Caco-2 (cell line): ENCODE measurements at regions not wholly inside any gene's neighbourhood (a gene's known extent, or its start where the extent isn't known, plus 50 kb on each side); places are given as distances from the start of the nearest gene placed in this dataset.

Source experiments
- BruUV-seq: library from RNA; stranded (reverse); fragments of 400-500 nt; replicated peaks from 2 replicates; lab custom pipeline; 2021; lab: Mats Ljungman, UMichigan
- CTCF ChIA-PET: fragments of 300-600 bp; sonication (Branson Sonifier 250); formaldehyde crosslinking; loops from one replicate; lab custom pipeline; 2022; ENCODE audit warnings: antibody characterized with exemption; lab: Charles Lee
- POLR2A ChIA-PET: fragments of 300-600 bp; sonication (Branson Sonifier 250); formaldehyde crosslinking; loops from one replicate; lab custom pipeline; 2022; ENCODE audit warnings: antibody characterized with exemption; lab: Charles Lee
- DNase-seq, 2 experiments: peaks; one replicate each; pipeline versions ENCODE4 v3.0.0 to v3.0.0-alpha.2; 2020 to 2022
- H3K27me3 ChIP-seq: replicated peaks from 2 replicates; pipeline ENCODE4 v1.6.0; 2011; ENCODE audit warnings: low read length; ENCODE audit not compliant: control insufficient read depth, insufficient read depth
- H3K36me3 ChIP-seq: 2 replicates; pipeline ENCODE4 v1.5.1; 2011; ENCODE audit warnings: low read length; ENCODE audit not compliant: control insufficient read depth, insufficient read depth
- H3K4me1 ChIP-seq: fragments of 250-450 bp; sonication (Bioruptor Pico); 2 replicates; pipeline ENCODE4 v1.5.1; 2020; ENCODE audit warnings: mild to moderate bottlenecking
- H3K4me3 ChIP-seq: 2 replicates; pipeline ENCODE4 v1.5.1; 2011; ENCODE audit warnings: low read depth, mild to moderate bottlenecking, control low read depth, low read length
- H3K9me3 ChIP-seq: fragments of 250-450 bp; sonication (Bioruptor Pico); 2 replicates; pipeline ENCODE4 v1.5.1; 2020; ENCODE audit warnings: mild to moderate bottlenecking, moderate library complexity
- H3K27ac Mint-ChIP-seq: one replicate; pipeline ENCODE4 v1.8.0; 2022; ENCODE audit warnings: mixed read lengths; ENCODE audit not compliant: unreplicated experiment
- H3K27me3 Mint-ChIP-seq: one replicate; pipeline ENCODE4 v1.8.0; 2022; ENCODE audit warnings: mixed read lengths; ENCODE audit not compliant: insufficient read depth, unreplicated experiment
- H3K36me3 Mint-ChIP-seq: one replicate; pipeline ENCODE4 v1.8.0; 2022; ENCODE audit warnings: mild to moderate bottlenecking, mixed read lengths; ENCODE audit not compliant: insufficient read depth, unreplicated experiment
- H3K4me1 Mint-ChIP-seq: one replicate; pipeline ENCODE4 v1.8.0; 2022; ENCODE audit warnings: low read depth, mixed read lengths; ENCODE audit not compliant: unreplicated experiment
- H3K4me3 Mint-ChIP-seq: one replicate; pipeline ENCODE4 v1.8.0; 2022; ENCODE audit warnings: mild to moderate bottlenecking, moderate library complexity, mixed read lengths; ENCODE audit not compliant: unreplicated experiment
- H3K9me3 Mint-ChIP-seq: one replicate; pipeline ENCODE4 v1.8.0; 2022; ENCODE audit warnings: mixed read lengths; ENCODE audit not compliant: unreplicated experiment
- intact Hi-C: fragments of 100-400 bp; cut with micrococcal nuclease; formaldehyde crosslinking; loops from one replicate; pipeline ENCODE4 v1.10.0; 2022; ENCODE audit not compliant: unreplicated experiment
- TF ChIP-seq, protein P1 (sequence below), 2 experiments: fragments of 200-600 bp in 1 of 2; IDR thresholded peaks; 1 replicate in 1 of 2; 2 replicates in 1 of 2; pipeline versions ENCODE4 v1.5.1 to v1.8.0; 2011 to 2022; ENCODE audit warnings: antibody characterized with exemption in 1 of 2, control low read depth in 1 of 2, inconsistent platforms in 1 of 2, low read depth in 1 of 2, low read length in 1 of 2, mild to moderate bottlenecking in 1 of 2, moderate library complexity in 1 of 2; ENCODE audit not compliant: insufficient read depth in 1 of 2, severe bottlenecking in 1 of 2, unreplicated experiment in 1 of 2

DNA sequence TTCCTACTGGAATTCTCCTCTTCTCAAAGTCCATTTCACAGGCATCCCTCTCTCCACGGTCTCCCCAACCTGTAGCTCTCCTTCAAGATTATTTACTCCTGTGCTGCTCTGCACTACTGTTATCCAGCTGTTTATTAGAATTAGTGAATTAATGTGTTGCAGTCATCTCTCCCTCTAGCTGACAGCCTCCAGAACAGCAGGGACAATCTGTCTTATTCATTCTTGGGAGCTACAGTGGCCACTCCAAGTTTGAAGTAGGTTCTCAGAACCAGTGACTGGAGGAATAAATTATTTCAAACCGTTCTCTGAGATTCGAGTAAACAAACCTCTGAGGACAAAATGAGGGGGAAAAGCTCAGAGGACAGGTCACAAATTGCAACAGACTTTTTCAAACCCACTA is 330.9 kb downstream of the RRAGC start:
- Mint-ChIP-seq H3K4me3 (no peak overlapping the region), H3K36me3 (no peaks in the 10 kb centered on the region), H3K9me3 (no peaks in the 10 kb centered on the region), H3K27ac (no peak overlapping the region), H3K27me3 (peaks cover 12% of the 10 kb centered on the region), H3K4me1 (no peaks in the 10 kb centered on the region)
- no TSS peak for BruUV-seq
- H3K4me3 ChIP-seq = no peak overlapping the region
- CTCF ChIA-PET = no interaction called here
- no peak for DNase-seq
- POLR2A ChIA-PET = no interaction called here
- TF ChIP-seq, protein P1, sequence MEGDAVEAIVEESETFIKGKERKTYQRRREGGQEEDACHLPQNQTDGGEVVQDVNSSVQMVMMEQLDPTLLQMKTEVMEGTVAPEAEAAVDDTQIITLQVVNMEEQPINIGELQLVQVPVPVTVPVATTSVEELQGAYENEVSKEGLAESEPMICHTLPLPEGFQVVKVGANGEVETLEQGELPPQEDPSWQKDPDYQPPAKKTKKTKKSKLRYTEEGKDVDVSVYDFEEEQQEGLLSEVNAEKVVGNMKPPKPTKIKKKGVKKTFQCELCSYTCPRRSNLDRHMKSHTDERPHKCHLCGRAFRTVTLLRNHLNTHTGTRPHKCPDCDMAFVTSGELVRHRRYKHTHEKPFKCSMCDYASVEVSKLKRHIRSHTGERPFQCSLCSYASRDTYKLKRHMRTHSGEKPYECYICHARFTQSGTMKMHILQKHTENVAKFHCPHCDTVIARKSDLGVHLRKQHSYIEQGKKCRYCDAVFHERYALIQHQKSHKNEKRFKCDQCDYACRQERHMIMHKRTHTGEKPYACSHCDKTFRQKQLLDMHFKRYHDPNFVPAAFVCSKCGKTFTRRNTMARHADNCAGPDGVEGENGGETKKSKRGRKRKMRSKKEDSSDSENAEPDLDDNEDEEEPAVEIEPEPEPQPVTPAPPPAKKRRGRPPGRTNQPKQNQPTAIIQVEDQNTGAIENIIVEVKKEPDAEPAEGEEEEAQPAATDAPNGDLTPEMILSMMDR (IDR thresholded peaks at IDR 0.05; ENCODE audit: insufficient read depth in 1 of 2, low read depth in 1 of 2, low read length in 1 of 2, severe bottlenecking in 1 of 2, unreplicated experiment in 1 of 2) = no peak
- no peaks in the 10 kb centered on the region for H3K9me3 ChIP-seq
- no peaks in the 10 kb centered on the region for H3K4me1 ChIP-seq
- no peaks in the 10 kb centered on the region for H3K27me3 ChIP-seq
- intact Hi-C loops = no loop called here
- no peaks in the 10 kb centered on the region for H3K36me3 ChIP-seq

DNA sequence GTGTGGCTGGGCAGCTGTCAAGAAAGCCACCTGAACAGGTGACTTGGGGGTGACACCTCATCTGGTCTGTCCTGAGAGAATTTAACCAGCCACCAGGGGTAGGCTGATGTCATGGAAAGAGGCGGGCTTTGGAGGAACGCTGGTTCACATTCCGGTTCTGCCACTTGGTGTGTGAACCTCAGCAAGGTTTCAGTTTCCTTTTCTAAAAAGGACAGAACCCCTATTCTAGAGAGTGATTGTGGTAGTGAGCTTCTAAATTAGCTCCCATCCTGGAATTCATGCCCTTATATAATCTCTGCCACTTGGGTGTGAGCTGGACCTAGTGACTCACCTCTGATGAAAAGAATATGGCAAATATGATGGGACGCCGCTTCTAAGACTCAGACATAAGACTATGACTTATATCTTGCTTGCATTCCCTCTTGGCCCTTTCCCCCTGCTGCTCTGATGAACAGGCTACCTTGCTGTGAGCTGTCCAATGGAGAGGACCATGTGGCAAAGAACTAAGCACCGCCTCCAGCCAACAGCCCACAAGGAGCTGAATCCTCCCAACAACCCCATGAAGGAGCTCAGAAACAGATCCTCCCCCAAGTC is 332.1 kb downstream of the RRAGC start:
- ChIA-PET POLR2A (no interaction called here), CTCF (interaction anchor here (0.6 kb wide), 1 partner anchor 508 kb away, joined by 4 read pairs; no protein-coding TSS in a partner anchor)
- H3K36me3 Mint-ChIP-seq = no peaks in the 10 kb centered on the region
- H3K27me3 Mint-ChIP-seq = peaks cover 13% of the 10 kb centered on the region
- TF ChIP-seq, protein P1 (IDR thresholded peaks at IDR 0.05; ENCODE audit: insufficient read depth in 1 of 2, low read depth in 1 of 2, low read length in 1 of 2, severe bottlenecking in 1 of 2, unreplicated experiment in 1 of 2) = no peak
- H3K4me3 ChIP-seq = no peak overlapping the region
- no peak overlapping the region for H3K27ac Mint-ChIP-seq
- H3K4me1 Mint-ChIP-seq = no peaks in the 10 kb centered on the region
- no peak overlapping the region for H3K4me3 Mint-ChIP-seq
- H3K9me3 ChIP-seq = no peaks in the 10 kb centered on the region
- no peaks in the 10 kb centered on the region for H3K4me1 ChIP-seq
- peak in 1 of 2 experiments; percentile 14 for DNase-seq
- no TSS peak for BruUV-seq
- H3K27me3 ChIP-seq = no peaks in the 10 kb centered on the region
- H3K36me3 ChIP-seq = no peaks in the 10 kb centered on the region
- H3K9me3 Mint-ChIP-seq = no peaks in the 10 kb centered on the region
- intact Hi-C loops = no loop called here

DNA sequence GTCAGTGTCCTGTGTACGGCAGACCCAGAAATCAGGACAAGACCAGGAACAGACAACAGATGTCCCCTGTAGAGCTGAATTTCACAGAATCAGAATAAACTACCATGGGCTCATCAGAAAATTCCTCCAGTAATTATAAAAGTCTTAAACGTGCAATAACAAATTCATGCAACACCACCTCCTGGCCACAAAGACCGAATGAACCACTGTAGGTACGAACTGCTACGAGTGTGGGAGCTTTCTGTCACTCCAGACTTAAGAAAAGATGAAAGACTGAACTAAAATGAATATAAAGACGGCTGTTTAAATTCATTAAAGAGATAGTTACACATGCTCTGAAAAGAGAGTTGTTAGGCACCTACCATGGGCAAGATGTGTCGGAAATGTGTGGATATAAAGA is 333.5 kb downstream of the RRAGC start:
- no peaks in the 10 kb centered on the region for H3K36me3 ChIP-seq
- no TSS peak for BruUV-seq
- POLR2A ChIA-PET = interaction anchor here (0.5 kb wide), 1 partner anchor 513 kb away, joined by 4 read pairs; no protein-coding TSS in a partner anchor
- H3K4me3 Mint-ChIP-seq = no peak overlapping the region
- intact Hi-C loops = no loop called here
- TF ChIP-seq, protein P1 (IDR thresholded peaks at IDR 0.05; ENCODE audit: insufficient read depth in 1 of 2, low read depth in 1 of 2, low read length in 1 of 2, severe bottlenecking in 1 of 2, unreplicated experiment in 1 of 2) = no peak
- peaks cover 13% of the 10 kb centered on the region for H3K27me3 Mint-ChIP-seq
- DNase-seq = no peak
- no peaks in the 10 kb centered on the region for H3K9me3 Mint-ChIP-seq
- no peak overlapping the region for H3K4me3 ChIP-seq
- H3K27me3 ChIP-seq = no peaks in the 10 kb centered on the region
- no peaks in the 10 kb centered on the region for H3K9me3 ChIP-seq
- no peak overlapping the region for H3K27ac Mint-ChIP-seq
- H3K4me1 ChIP-seq = no peaks in the 10 kb centered on the region
- CTCF ChIA-PET = no interaction called here
- H3K4me1 Mint-ChIP-seq = no peaks in the 10 kb centered on the region
- H3K36me3 Mint-ChIP-seq = no peaks in the 10 kb centered on the region
